Spleen (tissue), 7 donors: ENCODE measurements at regions not wholly inside any gene's neighbourhood (a gene's known extent, or its start where the extent isn't known, plus 50 kb on each side); places are given as distances from the start of the nearest gene placed in this dataset.

ENCODE experiments used
- POLR2A ChIP-seq, 3 donors: fragments of 450-650 bp; IDR thresholded peaks; one replicate each; pipeline ENCODE4 v1.5.1; 2017; ENCODE audit warnings: antibody characterized with exemption in 3 of 3, mild to moderate bottlenecking in 1 of 3
- POLR2AphosphoS5 ChIP-seq, 3 donors: sonication (generic); formaldehyde crosslinking; IDR thresholded peaks; one replicate each; pipeline ENCODE4 v1.5.1; 2017; ENCODE audit warnings: antibody characterized with exemption in 3 of 3
- TF ChIP-seq, protein P1 (sequence below), 11 experiments: fragments of 200-600 bp in 7 of 11; fragments of 450-650 bp in 4 of 11; sonication (generic) in 4 of 11; IDR thresholded peaks in 8 of 11; conservative IDR thresholded peaks in 3 of 11; 1 replicate in 7 of 11; 2 replicates in 4 of 11; pipeline versions ENCODE4 v1.4.0 to v1.8.0; 2016 to 2021; ENCODE audit warnings: antibody characterized with exemption in 11 of 11, inconsistent platforms in 4 of 11, mild to moderate bottlenecking in 1 of 11
- donor health status: DM: no; HTN: no; CAD: no; lungs with moderate emphysema.
- donor health status: DM: no; HTN: no; CAD: no.
- donor health status: DM: no; HTN: no; CAD: no.

DNA sequence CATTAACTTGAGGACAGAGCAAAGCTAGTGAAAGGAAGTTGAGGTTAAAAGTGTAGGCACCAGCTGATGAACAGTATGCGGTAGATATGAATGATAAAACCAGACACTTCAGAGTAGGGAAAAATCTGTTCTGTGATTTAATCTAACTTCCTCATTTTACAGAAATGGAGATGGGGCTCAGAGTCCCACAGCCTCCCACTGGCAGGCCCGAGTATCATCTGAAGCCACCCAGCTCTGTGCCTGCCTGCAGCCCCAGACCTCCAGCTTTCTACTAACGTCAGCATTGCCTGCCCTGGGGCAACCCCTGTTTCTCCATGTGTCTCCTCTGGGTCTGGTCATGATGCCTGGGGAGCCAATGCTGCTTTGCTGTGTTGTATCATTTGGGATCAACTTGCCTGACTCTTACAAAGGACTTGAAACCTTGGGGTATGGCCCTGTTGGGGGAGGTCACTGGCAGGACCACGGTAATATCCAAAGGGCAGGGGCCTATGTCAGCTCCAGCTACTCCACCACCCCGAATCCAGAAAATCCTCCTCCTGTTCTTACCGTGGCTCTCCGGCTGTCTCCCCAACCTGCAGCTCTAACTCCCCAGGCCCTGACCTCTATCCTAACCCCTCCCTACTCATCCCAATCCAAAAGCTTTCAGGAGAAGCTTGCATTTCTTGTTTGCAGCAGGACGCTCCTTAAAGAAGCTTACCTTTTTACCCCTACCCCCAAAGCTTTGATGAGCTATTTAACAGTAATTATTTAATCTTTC is 56.2 kb upstream of the NPY start:
- TF ChIP-seq, protein P1, sequence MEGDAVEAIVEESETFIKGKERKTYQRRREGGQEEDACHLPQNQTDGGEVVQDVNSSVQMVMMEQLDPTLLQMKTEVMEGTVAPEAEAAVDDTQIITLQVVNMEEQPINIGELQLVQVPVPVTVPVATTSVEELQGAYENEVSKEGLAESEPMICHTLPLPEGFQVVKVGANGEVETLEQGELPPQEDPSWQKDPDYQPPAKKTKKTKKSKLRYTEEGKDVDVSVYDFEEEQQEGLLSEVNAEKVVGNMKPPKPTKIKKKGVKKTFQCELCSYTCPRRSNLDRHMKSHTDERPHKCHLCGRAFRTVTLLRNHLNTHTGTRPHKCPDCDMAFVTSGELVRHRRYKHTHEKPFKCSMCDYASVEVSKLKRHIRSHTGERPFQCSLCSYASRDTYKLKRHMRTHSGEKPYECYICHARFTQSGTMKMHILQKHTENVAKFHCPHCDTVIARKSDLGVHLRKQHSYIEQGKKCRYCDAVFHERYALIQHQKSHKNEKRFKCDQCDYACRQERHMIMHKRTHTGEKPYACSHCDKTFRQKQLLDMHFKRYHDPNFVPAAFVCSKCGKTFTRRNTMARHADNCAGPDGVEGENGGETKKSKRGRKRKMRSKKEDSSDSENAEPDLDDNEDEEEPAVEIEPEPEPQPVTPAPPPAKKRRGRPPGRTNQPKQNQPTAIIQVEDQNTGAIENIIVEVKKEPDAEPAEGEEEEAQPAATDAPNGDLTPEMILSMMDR (IDR thresholded peaks at IDR 0.05 in 8 of 11, conservative IDR thresholded peaks at IDR 0.05 in 3 of 11), result no peak
- TF ChIP-seq POLR2A (IDR thresholded peaks at IDR 0.05), result no peak
- TF ChIP-seq POLR2AphosphoS5 (IDR thresholded peaks at IDR 0.05), result no peak
